PC-3 (cell line): ENCODE measurements at regions not wholly inside any gene's neighbourhood (a gene's known extent, or its start where the extent isn't known, plus 50 kb on each side); places are given as distances from the start of the nearest gene placed in this dataset.

ENCODE experiments used
- ATAC-seq: fragments of 200-7000 bp; cut with Tn5 transposase; 2 replicates; pipeline ENCODE4 v1.9.1; 2020; ENCODE audit warnings: mild to moderate bottlenecking, moderate library complexity
- BruUV-seq: library from RNA; stranded (reverse); fragments of 400-500 nt; replicated peaks from 2 replicates; lab custom pipeline; 2021; lab: Mats Ljungman, UMichigan
- CTCF ChIA-PET: fragments of 300-600 bp; sonication (Branson Sonifier 250); formaldehyde crosslinking; loops from one replicate; lab custom pipeline; 2022; ENCODE audit warnings: antibody characterized with exemption; lab: Charles Lee
- POLR2A ChIA-PET: fragments of 300-600 bp; sonication (Branson Sonifier 250); formaldehyde crosslinking; loops from one replicate; lab custom pipeline; 2022; ENCODE audit warnings: antibody characterized with exemption; ENCODE audit not compliant: unreplicated experiment; lab: Charles Lee
- DNase-seq: peaks from one replicate; pipeline ENCODE4 v3.0.0-alpha.2; 2015
- H2AFZ ChIP-seq: fragments of 300-600 bp; sonication (generic); 2 replicates; pipeline ENCODE4 v1.6.0; 2016; ENCODE audit warnings: antibody characterized with exemption, low read length
- H3F3A ChIP-seq: fragments of 300-600 bp; sonication (generic); one replicate; pipeline ENCODE4 v1.6.0; 2017; ENCODE audit warnings: antibody characterized with exemption, low read length, control low read depth, mild to moderate bottlenecking; ENCODE audit not compliant: unreplicated experiment
- H3K27ac ChIP-seq: fragments of 300-600 bp; sonication (generic); 2 replicates; pipeline ENCODE4 v1.5.1; 2016; ENCODE audit warnings: mild to moderate bottlenecking, low read length
- H3K27me3 ChIP-seq: fragments of 300-600 bp; sonication (generic); 2 replicates; pipeline ENCODE4 v1.6.1; 2016; ENCODE audit warnings: low read length, mixed read lengths
- H3K36me3 ChIP-seq: fragments of 300-600 bp; sonication (generic); 2 replicates; pipeline ENCODE4 v1.6.1; 2016; ENCODE audit warnings: low read depth, mixed run types, low read length, mixed read lengths
- H3K4me1 ChIP-seq: fragments of 300-600 bp; sonication (generic); 2 replicates; pipeline ENCODE4 v1.5.1; 2016; ENCODE audit warnings: low read length; ENCODE audit not compliant: insufficient read depth
- H3K4me2 ChIP-seq: fragments of 300-600 bp; sonication (generic); 2 replicates; pipeline ENCODE4 v1.6.0; 2016; ENCODE audit warnings: low read length
- H3K4me3 ChIP-seq: fragments of 300-600 bp; sonication (generic); 2 replicates; pipeline ENCODE4 v1.5.1; 2016; ENCODE audit warnings: mild to moderate bottlenecking, low read length, mixed read lengths
- H3K79me2 ChIP-seq: fragments of 300-600 bp; sonication (generic); 2 replicates; pipeline ENCODE4 v1.6.1; 2017; ENCODE audit warnings: low read length, mixed read lengths
- H3K9ac ChIP-seq: fragments of 300-600 bp; sonication (generic); 2 replicates; pipeline ENCODE4 v1.6.0; 2016; ENCODE audit warnings: mild to moderate bottlenecking, low read length
- H3K9me2 ChIP-seq: fragments of 300-600 bp; sonication (generic); replicated peaks from 2 replicates; pipeline ENCODE4 v1.6.1; 2016; ENCODE audit warnings: mixed run types, low read length, mixed read lengths
- H3K9me3 ChIP-seq: fragments of 300-600 bp; sonication (generic); 2 replicates; pipeline ENCODE4 v1.6.1; 2016; ENCODE audit warnings: low read length, mixed read lengths
- H4K20me1 ChIP-seq: fragments of 300-600 bp; sonication (generic); 2 replicates; pipeline ENCODE4 v1.6.1; 2016; ENCODE audit warnings: low read length, mixed read lengths
- CTCF ChIP-seq: fragments of 300-600 bp; sonication (generic); conservative IDR thresholded peaks from 2 replicates; pipeline ENCODE4 v1.5.1; 2017; ENCODE audit warnings: antibody characterized with exemption, low read depth, mild to moderate bottlenecking, low read length
- EZH2 ChIP-seq: fragments of 300-600 bp; sonication (generic); IDR thresholded peaks from one replicate; pipeline ENCODE4 v1.6.1; 2017; ENCODE audit warnings: antibody characterized with exemption, mild to moderate bottlenecking, low read length; ENCODE audit not compliant: unreplicated experiment
- EZH2phosphoT487 ChIP-seq: fragments of 300-600 bp; sonication (generic); IDR thresholded peaks from 2 replicates; pipeline ENCODE4 v1.6.1; 2018; ENCODE audit warnings: mild to moderate bottlenecking, antibody characterized with exemption, low read length, borderline replicate concordance
- intact Hi-C: fragments of 100-400 bp; cut with micrococcal nuclease; formaldehyde crosslinking; loops from 2 replicates; pipeline ENCODE4 v1.9.0; 2023

DNA sequence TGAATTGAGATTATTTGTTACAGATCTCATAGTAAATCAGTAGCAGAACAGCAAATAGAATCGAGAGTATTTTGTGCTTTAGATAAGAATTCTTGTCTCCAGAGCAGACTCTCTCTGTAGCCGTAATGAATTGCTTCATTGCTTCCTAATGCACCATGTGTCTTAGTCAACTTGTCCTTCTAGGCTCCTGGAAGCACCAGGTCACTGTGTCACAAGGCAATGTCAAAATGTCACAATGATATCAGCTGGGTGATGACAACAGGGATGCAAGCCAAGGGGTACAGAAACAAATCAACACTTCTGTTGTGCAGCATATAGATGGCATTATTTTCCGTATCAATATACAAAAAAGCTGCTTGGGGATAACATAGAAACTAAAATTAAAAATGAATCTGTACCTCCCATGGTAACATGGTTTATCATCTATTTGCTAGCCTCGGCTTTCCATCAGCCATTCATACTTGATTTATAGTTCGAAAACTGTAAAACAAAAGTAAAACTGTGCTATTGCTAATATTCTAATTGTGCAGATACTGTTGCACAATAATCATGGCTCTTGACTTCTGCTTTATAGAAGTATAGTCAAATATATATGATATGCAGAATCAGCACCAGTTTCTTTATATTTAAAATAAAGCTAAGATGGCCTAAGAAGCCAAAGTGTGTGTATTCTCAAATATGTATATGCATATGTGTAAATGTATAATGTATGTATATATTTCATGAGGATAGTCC, 435.9 kb upstream of the TLE4 start:
- Histone ChIP-seq H3K36me3 (no peaks in the 10 kb centered on the region), H3K4me2 (no peak overlapping the region), H3K4me1 (peaks cover 10% of the 10 kb centered on the region), H3F3A (no peaks in the 10 kb centered on the region), H4K20me1 (no peaks in the 10 kb centered on the region), H2AFZ (no peak overlapping the region), H3K9ac (no peak overlapping the region), H3K79me2 (no peaks in the 10 kb centered on the region), H3K27ac (no peak overlapping the region), H3K9me2 (no peaks in the 10 kb centered on the region), H3K9me3 (no peaks in the 10 kb centered on the region), H3K27me3 (no peaks in the 10 kb centered on the region), H3K4me3 (no peak overlapping the region)
- intact Hi-C loops = loop anchor here (10.0 kb wide), 1 partner anchor 301 kb away; no protein-coding TSS in a partner anchor
- no peak for ATAC-seq
- ChIA-PET CTCF (no interaction called here), POLR2A (no interaction called here)
- BruUV-seq = no TSS peak
- TF ChIP-seq EZH2phosphoT487 = no peak
- TF ChIP-seq EZH2 = no peak
- no peak for TF ChIP-seq CTCF
- no peak for DNase-seq

- BruUV-seq = no TSS peak
- no peak overlapping the region for H3K9ac ChIP-seq
- H2AFZ ChIP-seq = no peak overlapping the region
- DNase-seq (peak; percentile 41), ATAC-seq (no peak)
- H3K27me3 ChIP-seq = no peaks in the 10 kb centered on the region
- no peak overlapping the region for H3K4me3 ChIP-seq
- CTCF ChIA-PET = no interaction called here
- H3K4me2 ChIP-seq = no peak overlapping the region
- H3K79me2 ChIP-seq = no peaks in the 10 kb centered on the region
- no peaks in the 10 kb centered on the region for H4K20me1 ChIP-seq
- no peaks in the 10 kb centered on the region for H3F3A ChIP-seq
- H3K9me3 ChIP-seq = no peaks in the 10 kb centered on the region
- no peak for TF ChIP-seq EZH2phosphoT487
- TF ChIP-seq EZH2 = no peak
- no peak for TF ChIP-seq CTCF
- H3K9me2 ChIP-seq = no peaks in the 10 kb centered on the region
- no peaks in the 10 kb centered on the region for H3K36me3 ChIP-seq
- no peak overlapping the region for H3K27ac ChIP-seq
- intact Hi-C loops = no loop called here
- peaks cover 6% of the 10 kb centered on the region; the same call in 1 of the 2 replicates for H3K4me1 ChIP-seq
- POLR2A ChIA-PET = no interaction called here
Measured at GRCh38 chr9:79140751-79141150, 431.0 kb upstream of the TLE4 start.

DNA sequence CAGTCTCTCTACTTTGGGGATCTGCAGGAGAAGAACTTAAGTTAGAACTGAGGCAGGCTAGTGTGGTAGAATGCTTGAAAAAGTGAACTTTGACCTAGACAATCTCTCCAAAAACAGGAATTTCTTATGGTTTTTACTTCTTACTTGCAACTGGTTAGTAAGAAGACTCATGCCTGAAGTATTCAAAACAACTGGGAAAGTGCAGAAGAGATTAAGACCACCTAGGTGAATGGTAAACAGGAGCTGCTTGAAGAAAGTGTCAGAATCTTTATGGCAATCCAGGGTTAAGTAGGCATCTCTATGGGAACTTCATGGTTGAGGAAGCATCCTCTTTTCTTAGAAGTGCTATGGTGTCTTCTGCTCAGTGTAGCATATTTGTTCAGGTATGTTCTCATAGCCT, 428.6 kb upstream of the TLE4 start:
- no peaks in the 10 kb centered on the region for H3K9me3 ChIP-seq
- H3K27me3 ChIP-seq = no peaks in the 10 kb centered on the region
- no peaks in the 10 kb centered on the region for H3K9me2 ChIP-seq
- intact Hi-C loops = no loop called here
- H3K27ac ChIP-seq = no peak overlapping the region
- DNase-seq = no peak
- H3F3A ChIP-seq = no peaks in the 10 kb centered on the region
- no peak overlapping the region for H2AFZ ChIP-seq
- H3K79me2 ChIP-seq = no peaks in the 10 kb centered on the region
- H3K4me2 ChIP-seq = no peak overlapping the region
- POLR2A ChIA-PET = no interaction called here
- BruUV-seq = no TSS peak
- H4K20me1 ChIP-seq = no peaks in the 10 kb centered on the region
- H3K9ac ChIP-seq = no peak overlapping the region
- no peaks in the 10 kb centered on the region for H3K36me3 ChIP-seq
- no peak for ATAC-seq
- CTCF ChIA-PET = no interaction called here
- no peak for TF ChIP-seq CTCF
- no peak overlapping the region for H3K4me3 ChIP-seq
- peaks cover 6% of the 10 kb centered on the region; the same call in 1 of the 2 replicates for H3K4me1 ChIP-seq
